NCI-H1694 (cell line): ENCODE measurements at regions not wholly inside any gene's neighbourhood (a gene's known extent, or its start where the extent isn't known, plus 50 kb on each side); places are given as distances from the start of the nearest gene placed in this dataset.

Source experiments
- DNase-seq: peaks from one replicate; lab custom pipeline; 2025; lab: John Stamatoyannopoulos, UW

DNA sequence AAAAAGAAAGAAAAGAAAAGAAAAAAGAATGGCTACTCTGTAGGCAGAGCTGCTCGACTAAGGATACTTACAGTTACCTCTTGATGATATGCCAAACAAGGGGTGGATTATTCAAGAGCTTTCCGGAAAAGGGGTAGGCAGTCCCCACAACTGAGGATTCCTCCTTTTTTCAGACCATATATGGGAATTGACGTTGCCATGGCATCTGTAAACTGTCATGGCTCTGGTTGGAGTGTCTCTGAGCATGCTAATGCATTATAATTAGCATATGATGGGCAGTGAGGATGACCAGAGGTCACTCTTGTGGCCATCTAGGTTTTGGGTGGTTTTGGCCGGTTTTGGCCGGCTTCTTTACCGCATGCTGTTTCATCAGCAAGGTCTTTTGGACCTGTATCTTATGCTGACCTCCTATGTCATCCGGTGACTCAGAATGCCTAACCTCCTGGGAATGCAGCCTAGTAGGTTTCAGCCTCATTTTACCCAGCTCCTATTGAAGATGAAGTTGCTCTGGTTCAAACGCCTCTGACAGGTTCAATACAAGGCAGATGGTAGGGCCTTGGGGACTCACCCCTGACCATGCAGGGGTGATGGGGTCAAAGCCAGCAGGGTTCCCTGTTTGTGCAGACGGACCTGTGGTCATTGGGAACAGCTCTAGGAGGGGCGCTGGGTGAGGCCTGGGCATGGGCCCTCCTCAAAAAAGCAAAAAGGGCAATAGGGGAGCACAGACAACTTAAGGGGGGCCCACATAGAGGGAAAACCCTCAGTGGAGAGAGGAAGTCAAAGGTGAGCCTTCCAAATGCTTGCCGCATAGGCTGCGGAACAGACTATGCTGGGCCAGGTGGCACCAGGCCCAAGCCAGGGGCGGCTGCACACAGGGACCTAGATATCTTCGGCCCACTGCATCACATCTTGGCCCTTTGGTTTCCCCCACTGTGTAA lies 251.2 kb upstream of the RAB6C start:
- DNase-seq, result no peak

DNA sequence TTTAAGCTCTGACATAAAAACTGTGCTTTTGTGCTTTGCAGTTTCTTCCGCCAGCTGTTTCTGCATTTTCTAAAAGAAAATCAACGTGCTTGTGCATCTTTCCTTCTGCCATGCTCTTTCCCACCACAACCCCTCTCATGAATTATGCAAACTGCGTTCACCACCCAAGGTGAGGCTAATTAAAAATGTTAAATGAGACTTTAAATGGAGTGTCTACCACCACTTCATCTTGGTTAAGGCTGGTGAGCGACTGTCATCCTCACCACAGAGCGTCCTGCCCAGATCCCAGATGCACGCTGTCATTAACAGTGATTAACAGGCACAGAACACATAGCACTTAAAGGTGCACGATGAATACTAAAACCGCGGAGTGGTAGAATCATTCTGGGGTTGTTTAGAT lies 250.5 kb upstream of the RAB6C start:
- no peak for DNase-seq

DNA sequence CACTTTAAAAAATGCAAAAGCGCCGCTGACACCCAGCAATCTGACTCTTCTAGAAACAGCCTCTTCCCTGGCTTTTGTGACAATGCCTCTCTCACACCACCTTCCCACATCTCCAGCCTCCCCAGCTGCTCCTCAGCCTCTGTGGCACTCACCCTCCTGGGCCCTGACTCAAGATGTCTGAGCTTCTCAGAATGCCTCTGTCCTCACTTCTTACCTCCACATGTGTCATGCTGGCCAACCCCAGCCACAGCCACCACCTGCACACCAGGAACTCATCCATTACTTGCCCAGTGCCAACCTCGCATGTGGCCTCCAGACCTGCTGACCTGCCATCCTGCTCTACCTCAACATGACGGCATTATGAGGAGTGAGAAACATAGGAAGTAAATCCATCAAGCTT lies 249.8 kb upstream of the RAB6C start:
- no peak for DNase-seq

DNA sequence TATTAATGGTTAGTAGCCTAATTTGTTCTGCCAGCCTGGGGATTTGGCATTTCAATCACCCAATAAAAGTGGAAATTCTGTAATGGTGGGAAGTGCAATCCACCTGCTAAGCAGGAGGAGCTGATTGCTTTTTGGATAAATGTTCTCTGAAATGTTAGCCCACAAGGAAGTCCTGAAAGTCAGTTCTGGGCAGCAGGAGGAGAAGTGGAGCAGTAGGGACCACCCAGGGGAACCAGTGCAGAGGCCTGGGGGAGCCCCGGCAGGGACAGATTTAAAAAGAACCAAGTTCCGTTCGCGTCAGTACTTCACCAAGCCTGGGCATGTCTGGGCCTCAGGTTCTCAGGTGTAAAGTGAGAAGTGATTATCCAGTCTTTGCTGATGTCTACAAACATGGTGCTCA lies 248.5 kb upstream of the RAB6C start:
- DNase-seq, result no peak

DNA sequence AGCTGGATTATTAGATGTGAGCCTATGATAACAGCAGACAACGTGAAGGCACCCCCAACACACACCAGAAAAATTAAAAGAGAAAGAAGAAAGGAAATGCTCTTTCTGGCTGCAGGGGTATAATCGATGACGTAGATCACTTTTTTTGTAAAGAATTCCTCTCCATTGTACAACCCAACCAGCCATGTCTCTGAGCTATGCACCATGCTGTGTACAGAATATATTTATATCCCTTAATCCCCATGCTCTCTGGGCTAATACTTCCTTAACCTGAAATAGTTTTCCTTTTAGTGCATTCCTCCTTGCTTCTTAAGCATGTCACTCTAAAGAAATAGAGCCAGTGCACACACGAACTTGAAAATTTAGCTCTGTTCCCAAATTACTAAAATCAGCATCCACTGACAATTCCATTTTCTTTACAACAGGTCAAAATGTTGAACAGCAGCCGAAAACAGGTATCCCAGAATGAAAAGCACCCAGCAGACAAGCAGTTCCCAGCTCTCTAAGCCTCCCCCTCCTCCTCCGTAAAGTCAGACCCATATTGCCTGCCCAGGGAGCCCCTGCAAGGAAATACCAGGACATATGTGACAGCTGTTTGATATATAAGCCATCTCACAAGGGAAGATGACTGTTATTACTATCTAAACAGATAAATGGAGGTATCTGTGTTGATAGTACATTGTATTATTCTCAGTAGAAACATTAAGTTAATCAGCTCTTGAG lies 247.4 kb upstream of the RAB6C start:
- DNase-seq, result no peak

DNA sequence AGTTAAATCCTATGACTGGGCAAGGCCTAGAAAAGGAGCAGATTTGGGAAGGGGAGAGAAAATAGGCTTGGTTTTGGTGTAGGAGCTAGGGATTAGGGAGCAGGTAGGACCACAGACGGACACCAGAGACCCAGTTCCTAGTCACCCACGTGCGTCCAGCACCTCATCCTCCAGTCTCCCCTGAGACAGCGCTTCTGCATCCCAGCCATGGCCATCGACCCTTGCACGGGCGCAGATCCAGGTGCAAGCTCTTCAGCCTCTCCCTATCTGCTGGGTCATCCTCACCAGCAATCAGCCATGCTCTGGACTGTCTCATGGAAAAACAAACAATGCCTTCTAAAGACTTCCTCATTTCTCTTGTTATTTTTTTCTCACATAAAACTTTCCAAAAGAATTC lies 246.8 kb upstream of the RAB6C start:
- no peak for DNase-seq

DNA sequence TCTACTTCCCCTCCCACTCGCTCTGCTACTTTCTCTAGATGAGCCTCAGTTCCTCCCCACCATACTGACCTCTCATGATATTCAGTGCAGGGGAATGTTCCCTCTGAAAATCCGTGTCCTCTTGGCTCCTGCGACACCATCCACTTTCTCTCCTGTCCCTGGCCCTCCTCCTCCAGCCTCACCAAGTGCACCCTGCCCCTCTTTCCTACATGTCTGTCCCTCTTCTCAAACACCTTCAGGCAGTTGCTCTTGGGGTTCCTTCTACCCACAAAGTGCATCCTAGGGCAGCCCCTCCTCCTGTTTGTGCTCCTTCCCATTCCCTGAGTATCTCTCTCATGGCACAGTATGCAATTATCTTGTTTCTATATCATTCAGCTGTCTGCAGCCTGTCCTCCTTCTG lies 246.4 kb upstream of the RAB6C start:
- DNase-seq, result no peak

DNA sequence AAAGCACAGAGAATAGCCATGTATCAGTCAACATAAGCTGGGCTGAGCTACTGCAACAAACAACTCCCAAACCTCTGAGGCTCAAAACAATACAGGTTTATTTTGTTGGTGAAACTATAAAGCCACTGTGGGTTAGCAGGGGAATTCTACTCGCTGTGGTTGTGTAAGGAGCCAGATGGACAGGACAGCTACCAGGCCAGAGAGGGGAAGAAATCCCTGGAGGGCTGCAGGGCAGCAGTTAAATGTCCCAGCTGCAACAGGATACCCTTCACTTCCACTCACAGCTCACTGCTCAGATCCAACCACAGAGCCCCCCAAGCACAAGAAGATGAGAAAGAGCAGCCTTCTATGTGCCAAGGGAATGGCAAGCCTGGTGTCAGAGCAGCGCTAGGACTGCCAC lies 245.9 kb upstream of the RAB6C start:
- DNase-seq, result no peak

DNA sequence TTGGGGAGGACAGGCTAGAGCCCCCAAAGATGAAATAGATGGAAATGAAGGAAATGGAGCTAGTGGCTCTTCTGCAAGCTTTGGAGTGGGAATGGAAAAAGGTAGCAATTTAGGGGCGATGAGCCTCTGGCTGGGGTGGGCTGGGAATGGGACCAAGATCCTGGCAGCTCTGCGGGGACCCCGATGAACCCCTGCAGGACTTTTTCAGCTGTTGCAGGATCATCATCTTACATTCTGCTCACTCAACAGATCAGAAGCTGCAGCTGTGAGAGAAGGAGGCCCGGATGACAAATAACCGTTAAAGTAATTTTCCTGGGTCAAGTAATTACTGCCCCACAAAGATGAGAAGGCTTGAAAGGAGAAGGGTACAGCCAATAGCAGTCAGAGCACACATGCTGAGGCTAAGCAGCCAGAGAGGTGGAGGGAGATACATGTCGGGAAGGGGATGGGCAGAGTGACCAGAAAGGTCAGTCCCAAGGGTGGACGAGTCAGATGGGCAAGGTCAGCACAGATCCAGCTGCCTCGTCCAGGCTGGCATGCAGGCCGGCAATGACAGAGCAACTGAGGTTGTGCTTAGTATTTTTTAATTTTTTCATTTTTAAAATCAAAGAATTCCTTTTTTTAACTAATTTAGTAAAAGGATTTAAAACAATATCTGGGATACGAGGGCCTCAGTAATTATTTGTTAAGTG lies 245.0 kb upstream of the RAB6C start:
- no peak for DNase-seq

DNA sequence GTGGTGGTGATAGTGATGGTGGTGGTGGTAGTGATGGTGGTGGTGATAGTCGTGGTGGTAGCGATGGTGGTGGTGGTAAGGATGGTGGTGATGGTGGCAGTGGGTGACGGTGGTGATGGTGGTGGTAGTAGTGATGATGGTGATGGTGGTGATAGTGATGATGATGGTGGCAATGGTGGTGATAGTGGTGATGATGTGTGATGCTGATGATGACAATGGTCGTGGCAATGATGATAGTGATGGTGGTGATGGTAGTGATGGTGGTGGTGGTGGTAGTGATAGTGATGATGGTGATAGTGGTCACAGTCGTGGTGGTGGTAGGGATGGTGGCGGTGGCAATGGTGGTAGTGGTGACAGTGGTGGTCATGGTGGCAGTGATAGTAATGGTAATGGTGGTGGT lies 243.9 kb upstream of the RAB6C start:
- no peak for DNase-seq

DNA sequence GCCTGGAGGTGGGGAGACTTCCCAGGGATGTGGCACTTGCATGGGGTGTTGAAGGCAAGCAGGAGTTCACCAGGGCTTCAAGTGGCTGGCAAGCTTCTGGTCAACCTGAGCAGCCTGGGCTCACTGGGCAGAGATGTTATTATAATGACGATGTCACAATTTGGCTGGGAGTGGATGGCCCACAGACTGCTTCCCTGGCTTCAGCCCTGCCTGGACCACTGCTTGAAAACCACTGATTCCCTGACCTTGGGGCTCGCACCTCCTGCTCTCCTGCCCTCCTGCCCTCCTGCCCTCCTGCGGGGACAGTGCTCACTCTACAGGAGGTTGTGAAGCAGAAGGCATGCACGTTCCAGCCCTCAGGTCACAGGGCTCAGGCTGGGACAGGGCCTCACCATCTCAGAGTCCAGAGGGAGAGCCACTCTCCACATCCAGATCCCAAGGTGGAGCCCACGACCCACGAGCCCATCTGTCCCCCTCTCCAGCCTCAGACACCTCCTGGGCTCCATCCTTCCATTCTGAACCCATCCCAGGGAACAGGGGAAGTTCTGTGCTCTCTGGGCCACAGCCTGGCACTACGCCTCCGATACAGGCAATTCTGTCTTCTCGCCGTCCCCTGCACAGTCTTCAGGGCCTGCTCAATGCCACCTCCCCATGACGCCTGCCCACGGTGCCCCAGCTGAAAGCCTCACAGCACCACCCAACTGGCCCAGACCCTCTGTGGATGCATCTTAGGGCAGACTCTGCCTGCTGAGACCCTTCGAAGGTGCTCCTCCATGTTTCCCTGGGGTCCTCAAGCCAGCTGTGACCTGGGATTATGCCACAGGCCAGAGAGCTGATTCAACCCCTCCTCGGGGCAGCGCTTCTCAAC lies 241.6 kb upstream of the RAB6C start:
- DNase-seq, result no peak

DNA sequence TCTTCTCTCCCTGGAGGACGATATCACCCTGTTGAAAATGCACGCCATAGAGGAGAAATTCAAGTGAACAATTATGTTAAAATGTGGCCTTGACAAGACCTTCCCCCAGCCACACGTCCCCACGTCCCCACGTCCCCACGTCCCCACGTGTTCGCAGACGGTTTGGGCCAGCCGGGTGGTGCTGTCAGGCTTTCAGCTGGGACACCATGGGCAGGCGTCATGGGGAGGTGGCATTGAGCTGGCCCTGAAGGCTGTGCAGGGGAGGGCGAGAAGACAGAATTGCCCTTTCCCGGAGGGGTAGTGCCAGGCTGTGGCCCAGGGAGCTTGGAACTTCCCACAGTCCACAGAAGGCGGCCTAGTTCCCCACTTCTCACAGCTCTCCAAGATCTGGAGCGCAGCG lies 240.7 kb upstream of the RAB6C start:
- no peak for DNase-seq

DNA sequence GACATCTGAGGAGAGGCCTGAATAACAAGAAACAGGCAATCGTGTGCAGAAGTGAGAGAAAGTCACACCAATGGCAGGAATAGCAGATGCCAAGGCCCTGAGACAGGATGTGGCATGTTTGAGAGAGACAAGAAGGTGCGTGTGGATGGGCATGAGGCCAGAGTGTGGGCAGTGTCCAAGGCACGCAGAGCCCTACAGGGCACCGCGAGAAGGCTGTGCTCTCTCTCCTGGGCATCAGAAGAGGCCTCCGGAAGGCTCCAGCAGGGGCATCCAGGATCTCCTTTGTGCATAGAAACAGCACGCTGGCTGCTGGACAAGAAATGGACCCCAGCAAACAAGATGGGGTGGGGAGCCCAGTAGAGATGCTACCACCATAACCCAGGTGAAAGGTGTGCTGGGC lies 239.0 kb upstream of the RAB6C start:
- no peak for DNase-seq

DNA sequence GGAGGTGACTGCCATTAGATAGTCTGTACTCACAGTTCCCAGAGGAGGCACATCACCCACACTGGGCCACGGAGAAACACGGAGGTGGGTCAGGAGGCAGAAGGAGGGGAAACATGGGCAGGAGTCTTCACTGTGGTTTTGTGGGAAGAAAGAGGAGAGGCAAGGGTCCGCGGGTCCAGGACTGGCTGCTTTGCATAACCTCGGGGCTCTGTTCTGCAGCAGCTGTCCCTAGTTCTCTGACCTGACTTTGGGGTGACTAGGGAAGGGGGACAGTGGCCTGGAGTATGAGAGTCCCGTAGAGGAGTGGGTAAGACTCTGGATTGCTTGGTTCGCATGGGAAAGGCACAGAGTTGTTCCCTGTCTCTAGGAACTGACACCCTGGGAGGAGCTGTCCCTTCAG lies 238.3 kb upstream of the RAB6C start:
- no peak for DNase-seq

DNA sequence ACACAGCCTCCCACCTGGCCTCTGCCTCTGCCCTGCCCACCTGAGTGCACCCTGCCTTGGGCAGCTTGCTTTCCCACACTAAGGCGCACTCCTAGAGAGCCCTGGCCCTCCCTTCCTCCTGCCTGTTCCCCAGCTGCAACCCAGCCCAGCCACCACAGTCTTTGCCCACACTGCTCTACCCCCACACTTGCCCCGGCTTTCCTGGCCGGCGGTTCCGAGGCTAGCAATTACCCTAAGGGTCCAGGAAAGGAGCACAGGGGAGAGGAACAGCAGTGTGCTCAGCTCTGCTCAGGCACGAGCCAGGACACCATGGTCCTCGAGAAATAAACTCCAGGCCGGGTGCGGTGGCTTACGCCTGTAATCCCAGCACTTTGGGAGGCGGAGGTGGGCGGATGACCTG lies 237.8 kb upstream of the RAB6C start:
- DNase-seq, result no peak

DNA sequence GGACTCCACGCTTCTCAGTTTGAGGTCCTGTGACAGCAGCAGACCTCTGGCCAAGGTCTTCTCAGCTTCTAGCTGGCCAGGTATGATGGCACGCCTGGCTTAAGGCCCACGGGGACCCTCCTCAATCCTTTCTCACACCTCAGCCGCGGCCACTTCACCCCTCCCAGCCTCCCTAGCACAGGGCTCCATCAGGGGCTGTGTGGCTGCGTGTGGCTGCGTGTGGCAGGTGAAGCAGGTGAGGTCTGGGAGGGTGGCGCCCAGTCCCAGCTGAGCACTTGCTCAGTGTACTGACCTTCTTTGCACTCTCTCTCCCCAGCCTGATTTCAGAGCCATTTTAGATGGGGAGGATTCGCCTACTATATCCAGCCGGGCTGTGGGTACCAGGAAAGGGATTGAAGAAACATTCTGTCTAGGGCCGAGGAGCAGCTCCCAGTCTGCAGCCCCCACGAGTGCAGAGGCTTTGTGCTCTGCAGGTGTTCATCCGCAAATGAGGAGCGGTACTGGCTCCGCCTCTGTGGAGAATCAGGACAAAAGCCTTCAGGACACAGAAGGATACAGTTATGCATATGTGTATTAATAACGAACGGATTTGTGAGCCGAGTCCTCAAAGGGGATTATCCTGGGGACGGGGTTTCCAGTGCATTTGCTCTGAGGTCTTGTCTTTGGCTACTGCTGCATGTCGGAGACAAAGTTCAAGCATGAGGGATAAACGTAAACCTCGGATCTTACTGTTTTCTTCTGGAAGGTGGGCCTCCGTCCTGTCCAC lies 236.9 kb upstream of the RAB6C start:
- DNase-seq, result no peak

DNA sequence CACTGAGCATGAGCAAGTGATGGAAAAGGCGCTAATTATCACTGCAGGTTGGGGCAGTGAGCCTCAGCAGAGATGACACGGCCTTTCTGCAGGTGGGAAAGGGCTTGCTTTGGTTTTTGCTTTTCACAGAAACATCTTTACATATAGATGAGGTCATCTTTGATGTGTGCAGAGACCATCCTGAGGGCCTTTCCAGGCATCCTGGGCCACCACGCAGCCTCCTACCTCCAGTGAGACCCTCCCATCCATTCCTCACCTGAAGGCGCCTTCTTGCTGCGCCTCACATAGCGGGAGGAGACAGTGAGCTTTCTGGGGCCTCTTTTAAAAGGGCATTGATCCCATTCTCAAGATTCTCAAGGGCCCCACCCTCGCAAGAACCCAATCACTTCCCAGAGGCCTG lies 235.3 kb upstream of the RAB6C start:
- no peak for DNase-seq

DNA sequence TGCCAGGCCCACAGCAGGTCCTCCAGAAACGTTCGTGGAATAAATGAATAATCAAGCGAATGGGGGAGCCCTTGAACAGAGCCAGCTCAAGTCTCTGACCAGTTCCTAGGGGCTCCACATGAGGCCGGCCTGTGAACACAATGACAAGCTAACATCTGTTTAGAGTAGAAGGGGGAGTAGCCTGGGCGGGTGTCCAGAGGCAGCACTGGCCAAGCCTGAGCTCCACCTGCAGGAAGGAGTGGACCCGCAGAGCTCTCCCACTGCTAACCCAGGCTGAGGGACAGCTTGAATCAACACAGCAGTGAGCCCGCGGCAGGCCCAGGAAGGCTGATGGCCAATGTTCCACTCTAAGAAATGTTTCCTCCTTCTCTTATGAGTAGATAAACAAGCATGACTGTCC lies 234.8 kb upstream of the RAB6C start:
- no peak for DNase-seq

DNA sequence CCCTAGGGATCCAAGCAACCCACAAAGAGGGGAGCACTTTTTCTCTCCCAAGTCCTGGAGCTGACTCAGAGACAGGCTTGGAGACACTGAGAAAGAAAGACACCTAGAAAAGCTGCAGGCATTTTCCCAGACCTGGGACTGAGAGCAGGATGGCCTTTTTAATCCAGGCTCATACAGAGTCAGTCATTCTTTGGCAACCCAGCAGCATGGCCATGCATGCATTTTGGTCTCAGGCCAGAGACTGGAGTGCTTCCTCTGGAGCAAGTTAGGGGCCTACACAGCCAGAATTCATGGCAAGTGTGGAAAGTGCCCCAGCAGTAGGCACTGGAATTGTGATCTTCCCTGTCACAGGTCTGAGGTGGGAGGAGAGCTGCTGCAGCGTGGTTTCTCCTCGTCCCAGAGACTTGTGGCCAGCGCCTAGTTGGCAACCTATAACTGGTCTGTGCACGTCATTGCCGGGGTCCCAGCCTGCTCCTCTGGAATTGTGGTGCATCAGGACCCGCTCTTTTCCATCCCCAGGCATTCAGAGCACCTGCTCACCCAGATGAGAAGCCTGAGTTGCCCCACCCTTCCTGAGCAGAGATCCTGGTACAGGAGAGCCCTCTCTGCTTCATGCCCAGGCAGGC lies 231.9 kb upstream of the RAB6C start:
- DNase-seq, result no peak

DNA sequence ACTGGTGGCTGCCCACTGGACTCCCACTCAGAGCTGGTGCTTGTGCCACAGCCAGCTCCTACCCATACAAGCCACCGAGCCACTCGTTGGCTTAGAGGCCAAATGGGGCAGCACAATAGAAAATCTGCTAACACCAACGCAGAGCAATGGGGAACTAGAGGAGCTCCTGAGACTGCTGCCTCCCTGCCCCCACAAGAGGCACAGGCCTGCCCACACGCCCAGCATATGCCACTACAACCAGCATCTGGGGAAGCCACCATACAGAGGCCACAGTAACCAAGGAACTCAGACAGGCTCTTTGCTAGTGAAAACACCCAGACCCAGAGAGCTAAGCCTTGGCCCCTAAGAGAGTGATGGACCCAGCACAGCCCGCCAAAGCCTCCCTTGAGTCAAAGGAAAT lies 231.2 kb upstream of the RAB6C start:
- DNase-seq, result no peak

DNA sequence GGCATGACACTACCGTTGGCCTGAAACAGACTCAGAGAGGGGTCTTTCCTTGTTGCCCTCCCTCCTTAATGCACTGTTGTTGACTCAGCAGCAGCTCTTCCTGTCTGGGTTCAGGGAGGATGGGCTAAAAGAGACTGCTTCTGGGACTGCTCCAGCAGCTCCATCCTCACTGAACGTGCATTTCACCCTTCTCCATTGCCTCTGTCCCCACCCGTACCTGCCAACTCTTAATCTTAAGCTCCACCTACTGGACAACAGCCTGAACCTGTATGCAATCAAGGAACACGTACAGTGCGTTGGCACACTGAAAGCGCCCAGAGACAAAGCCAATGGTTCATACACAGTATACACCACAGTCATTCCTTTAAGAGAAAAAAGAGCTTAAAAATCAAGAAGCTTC lies 230.8 kb upstream of the RAB6C start:
- no peak for DNase-seq
